Ramos (cell line): ENCODE measurements at regions not wholly inside any gene's neighbourhood (a gene's known extent, or its start where the extent isn't known, plus 50 kb on each side); places are given as distances from the start of the nearest gene placed in this dataset.
"Not testable (repeated sequence)": the region's sequence is repeated elsewhere in the genome, so short reads cannot be mapped to it uniquely, and the experiment has no call there.

Experiments
- in situ Hi-C: fragments of 300-500 bp; cut with MboI; formaldehyde crosslinking; loops from one replicate; pipeline ENCODE4 v1.14.3; 2022; ENCODE audit warnings: low sequenced_read_pairs; ENCODE audit not compliant: unreplicated experiment

- in situ Hi-C loops, result not testable (repeated sequence)
These were observed 108.5 kb upstream of the SCAF8 start for GRCh38 chr6:154624727-154625126.

- in situ Hi-C loops, result no loop called here
These were observed 107.5 kb upstream of the SCAF8 start for GRCh38 chr6:154625721-154626120.

GRCh38 chr6:154629127-154629526 is 104.1 kb upstream of the SCAF8 start:
- in situ Hi-C loops, result no loop called here

GRCh38 chr6:154632119-154632518 is 101.1 kb upstream of the SCAF8 start:
- in situ Hi-C loops, result no loop called here

GRCh38 chr6:154637392-154637791 is 95.8 kb upstream of the SCAF8 start:
- in situ Hi-C loops, result no loop called here

GRCh38 chr6:154638369-154638768 is 94.8 kb upstream of the SCAF8 start:
- in situ Hi-C loops, result no loop called here

- in situ Hi-C loops, result not testable (repeated sequence)
These were observed 94.0 kb upstream of the SCAF8 start for GRCh38 chr6:154639196-154639595.

GRCh38 chr6:154648188-154648887 is 84.9 kb upstream of the SCAF8 start:
- in situ Hi-C loops, result no loop called here

- in situ Hi-C loops, result no loop called here
These were observed 84.4 kb upstream of the SCAF8 start for GRCh38 chr6:154648888-154649205.

GRCh38 chr6:154649721-154650120 is 83.5 kb upstream of the SCAF8 start:
- in situ Hi-C loops, result no loop called here

GRCh38 chr6:154650351-154650750 is 82.9 kb upstream of the SCAF8 start:
- in situ Hi-C loops, result no loop called here

- in situ Hi-C loops, result no loop called here
These were observed 81.6 kb upstream of the SCAF8 start for GRCh38 chr6:154651656-154652055.

- in situ Hi-C loops, result no loop called here
These were observed 79.8 kb upstream of the SCAF8 start for GRCh38 chr6:154653385-154653784.

GRCh38 chr6:154653853-154654252 is 79.4 kb upstream of the SCAF8 start:
- in situ Hi-C loops, result no loop called here

- in situ Hi-C loops, result no loop called here
These were observed 76.6 kb upstream of the SCAF8 start for GRCh38 chr6:154656660-154657059.

GRCh38 chr6:154661768-154662167 is 71.4 kb upstream of the SCAF8 start:
- in situ Hi-C loops, result no loop called here

- in situ Hi-C loops, result no loop called here
These were observed 68.9 kb upstream of the SCAF8 start for GRCh38 chr6:154664287-154664686.

- in situ Hi-C loops, result no loop called here
These were observed 65.1 kb upstream of the SCAF8 start for GRCh38 chr6:154668156-154668555.

- in situ Hi-C loops, result loop anchor here (10.0 kb wide), 3 partner anchors 133 to 503 kb away; no protein-coding TSS in a partner anchor
These were observed 61.1 kb upstream of the SCAF8 start for GRCh38 chr6:154672086-154672485.

- in situ Hi-C loops, result loop anchor here (10.0 kb wide), 3 partner anchors 131 to 501 kb away; no protein-coding TSS in a partner anchor
These were observed 59.3 kb upstream of the SCAF8 start for GRCh38 chr6:154673919-154674318.

GRCh38 chr6:154675602-154676088 is 57.6 kb upstream of the SCAF8 start:
- in situ Hi-C loops, result loop anchor here (10.0 kb wide), 3 partner anchors 129 to 499 kb away; no protein-coding TSS in a partner anchor

- in situ Hi-C loops, result no loop called here
These were observed 50.5 kb upstream of the SCAF8 start for GRCh38 chr6:154682633-154683125.
